H4 (cell line): ENCODE measurements at regions not wholly inside any gene's neighbourhood (a gene's known extent, or its start where the extent isn't known, plus 50 kb on each side); places are given as distances from the start of the nearest gene placed in this dataset.
"Not testable (repeated sequence)": the region's sequence is repeated elsewhere in the genome, so short reads cannot be mapped to it uniquely, and the experiment has no call there.

ENCODE experiments used
- DNase-seq: peaks from one replicate; pipeline ENCODE4 v3.0.0-alpha.2; 2015; ENCODE audit warnings: low spot score

DNA sequence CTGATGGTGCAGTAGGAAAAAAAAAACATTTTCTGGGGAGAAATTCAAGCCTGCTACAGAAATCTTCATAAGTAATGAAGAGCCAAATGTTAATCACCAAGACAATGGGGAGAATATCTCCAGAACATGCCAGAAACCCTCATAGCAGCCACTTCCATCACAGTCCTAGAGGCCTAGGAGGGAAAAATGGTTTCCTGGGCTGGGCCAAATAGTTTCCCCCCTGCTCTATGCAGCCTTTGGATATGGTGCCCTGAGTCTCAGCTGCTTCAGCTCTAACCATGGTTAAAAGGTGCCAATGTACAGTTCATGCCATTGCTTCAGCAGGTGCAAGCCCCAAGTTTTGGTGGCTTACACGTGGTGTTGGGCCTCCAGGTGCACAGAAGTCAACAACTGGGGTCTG is 113.1 kb downstream of the ZNF648 start:
- no peak for DNase-seq

DNA sequence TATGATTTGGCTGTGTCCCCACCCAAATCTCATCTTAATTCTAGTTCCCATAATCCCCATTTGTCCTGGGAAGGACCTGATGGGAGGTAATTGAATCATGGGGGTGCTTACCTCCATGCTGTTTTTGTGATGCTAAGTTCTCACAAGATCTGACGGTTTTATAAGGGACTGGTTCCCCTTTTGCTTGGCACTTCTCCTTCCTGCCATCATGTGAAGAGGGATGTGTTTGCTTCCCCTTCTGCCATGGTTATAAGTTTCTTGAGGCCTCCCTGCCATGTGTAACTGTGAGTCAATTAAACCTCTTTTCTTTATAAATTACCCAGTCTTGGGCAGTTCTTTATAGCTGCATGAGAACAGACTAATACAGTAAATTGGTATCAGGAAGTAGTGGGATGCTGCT is 114.1 kb downstream of the ZNF648 start:
- no peak for DNase-seq

DNA sequence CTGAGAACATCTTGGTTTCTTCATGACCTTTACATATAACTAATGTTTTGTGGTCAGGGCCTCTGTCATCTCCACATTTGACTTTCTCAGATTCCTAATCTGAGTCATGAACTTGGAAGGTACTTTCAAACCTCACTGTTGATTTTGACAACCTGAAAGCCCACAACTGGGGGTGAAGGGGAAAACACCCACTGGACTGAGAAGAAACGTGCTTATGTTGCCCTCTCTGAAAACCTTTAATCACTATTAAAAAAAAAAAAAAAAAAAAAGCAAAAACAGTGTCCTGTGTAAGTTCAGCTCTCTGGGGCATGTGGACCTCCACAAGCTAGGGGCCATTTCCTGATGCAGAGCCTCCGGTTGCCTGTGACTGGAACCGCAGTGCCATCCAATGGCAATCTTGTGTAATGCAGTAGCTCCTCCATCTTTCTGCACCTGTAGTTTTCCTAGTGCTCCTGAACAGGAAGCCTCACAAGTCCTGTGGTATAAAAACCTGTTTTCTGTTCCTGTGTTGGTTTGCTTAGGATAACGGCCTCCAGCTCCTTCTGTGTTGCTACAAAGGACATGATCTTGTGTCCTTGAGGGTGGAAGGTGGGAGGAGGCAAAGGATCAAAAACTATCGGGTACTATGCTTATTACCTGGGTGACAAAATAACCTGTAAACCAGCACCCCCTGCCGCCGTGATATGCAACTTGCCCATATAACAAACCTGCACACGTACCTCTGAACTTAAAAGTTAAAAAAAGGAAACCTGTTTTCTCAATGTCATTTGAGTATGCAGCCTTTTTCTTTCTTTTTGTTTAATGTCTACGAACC is 124.5 kb downstream of the ZNF648 start:
- peak; percentile 48 for DNase-seq

DNA sequence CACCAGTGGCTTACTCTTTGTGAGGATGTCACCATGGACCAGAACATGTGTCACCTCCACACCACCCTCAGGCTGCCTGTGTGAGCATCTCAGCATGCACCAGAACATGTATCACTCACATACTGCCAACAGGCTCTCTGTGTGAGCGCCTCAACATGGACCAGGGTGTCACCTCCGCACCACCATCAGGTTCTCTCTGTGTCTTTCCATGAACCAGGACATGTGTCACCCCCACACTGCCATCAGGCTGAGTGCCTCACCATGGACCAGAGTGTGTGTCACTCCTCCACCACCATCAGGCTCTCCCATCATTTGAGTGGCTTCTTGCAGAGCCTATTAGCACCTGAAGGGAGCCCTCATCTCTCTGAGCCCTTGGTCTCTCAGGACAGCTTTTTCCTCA is 125.2 kb downstream of the ZNF648 start:
- no peak for DNase-seq

DNA sequence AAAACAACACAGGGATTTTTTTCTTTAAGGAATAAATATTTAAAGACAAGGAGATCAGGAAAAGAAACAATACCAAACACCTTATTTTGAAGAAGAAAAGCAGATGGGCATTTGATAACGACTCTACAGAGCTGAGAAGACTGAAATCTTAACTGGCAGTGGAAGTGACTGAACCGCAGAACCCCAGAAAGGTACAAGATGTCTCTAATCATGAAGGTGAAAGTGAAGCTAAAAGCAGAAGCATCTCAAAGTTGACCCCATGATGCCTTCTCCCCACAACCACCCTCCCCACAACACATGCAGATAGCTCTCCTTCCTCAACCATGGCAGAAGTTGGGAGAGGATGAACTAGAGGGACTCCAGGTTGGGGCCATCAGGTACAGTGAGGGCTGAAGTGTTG is 129.6 kb downstream of the ZNF648 start:
- no peak for DNase-seq

DNA sequence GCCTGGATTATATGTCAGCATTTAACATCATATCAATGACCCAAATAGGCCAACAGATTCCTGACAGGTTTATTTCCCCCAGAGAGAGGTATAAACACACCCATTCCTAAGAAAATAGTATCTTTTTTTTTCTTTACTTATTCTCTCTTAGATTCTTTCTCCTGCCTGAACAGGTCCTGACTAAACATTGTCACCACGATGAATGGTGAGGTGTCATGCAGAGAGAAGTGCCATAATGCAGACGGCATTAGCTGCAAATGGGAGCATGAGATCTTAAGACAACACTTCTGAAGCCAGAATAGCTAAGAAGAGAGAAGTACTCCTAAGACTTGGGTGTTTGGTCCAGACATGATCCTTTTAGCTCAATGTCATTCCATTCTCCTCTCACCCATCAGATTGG is 131.3 kb downstream of the ZNF648 start:
- DNase-seq = no peak

DNA sequence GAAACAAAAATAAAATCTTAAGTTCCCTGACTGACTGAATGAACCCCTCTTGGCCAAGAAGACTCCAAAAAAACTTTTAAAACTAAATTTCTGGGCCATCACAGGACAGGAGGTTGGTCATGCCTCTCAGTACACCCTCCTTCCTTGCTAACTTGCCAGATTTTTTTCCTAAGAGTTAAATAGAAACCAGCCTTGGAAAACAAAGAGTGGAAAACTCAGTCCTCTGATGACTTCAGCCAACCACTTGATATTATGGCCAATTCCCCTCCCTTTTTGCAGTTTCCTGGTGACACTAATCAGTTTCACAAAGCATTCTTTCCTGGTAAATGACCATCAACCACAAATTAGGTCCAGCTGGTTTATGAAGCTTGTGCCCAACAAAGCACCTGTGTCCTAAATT is 134.8 kb downstream of the ZNF648 start:
- no peak for DNase-seq

DNA sequence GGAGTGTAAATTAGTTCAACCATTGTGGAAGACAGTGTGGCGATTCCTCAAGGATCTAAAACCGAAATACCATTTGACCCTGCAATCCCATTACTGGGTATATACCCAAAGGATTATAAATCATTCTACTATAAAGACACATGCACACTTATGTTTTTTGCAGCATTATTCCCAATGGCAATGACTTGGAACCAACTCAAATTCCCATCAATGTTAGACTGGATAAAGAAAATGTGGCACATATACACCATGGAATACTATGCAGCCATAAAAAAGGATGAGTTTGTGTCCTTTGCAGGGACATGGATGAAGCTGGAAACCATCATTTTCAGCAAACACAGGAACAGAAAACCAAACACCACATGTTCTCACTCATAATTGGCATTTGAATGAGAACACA is 137.5 kb downstream of the ZNF648 start:
- not testable (repeated sequence) for DNase-seq

DNA sequence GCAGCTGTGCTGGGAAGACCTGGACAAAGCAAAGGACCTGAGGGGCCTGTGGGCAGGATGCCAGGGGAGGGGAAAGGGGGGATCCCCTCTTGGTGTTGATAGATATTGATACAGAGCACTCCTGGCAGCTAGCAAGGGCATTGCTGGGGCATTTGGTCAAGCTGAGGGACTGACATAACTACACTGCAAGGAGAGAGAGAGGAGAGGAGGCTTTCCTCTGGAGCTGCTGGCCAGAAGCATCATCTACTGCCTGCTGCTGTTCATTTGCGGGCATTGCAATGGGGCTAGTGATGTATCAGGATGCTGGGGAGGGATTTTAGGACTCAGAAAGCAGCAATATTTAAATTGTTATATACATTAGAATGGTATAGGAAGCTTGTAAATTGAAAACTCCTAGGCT is 142.0 kb downstream of the ZNF648 start:
- no peak for DNase-seq

DNA sequence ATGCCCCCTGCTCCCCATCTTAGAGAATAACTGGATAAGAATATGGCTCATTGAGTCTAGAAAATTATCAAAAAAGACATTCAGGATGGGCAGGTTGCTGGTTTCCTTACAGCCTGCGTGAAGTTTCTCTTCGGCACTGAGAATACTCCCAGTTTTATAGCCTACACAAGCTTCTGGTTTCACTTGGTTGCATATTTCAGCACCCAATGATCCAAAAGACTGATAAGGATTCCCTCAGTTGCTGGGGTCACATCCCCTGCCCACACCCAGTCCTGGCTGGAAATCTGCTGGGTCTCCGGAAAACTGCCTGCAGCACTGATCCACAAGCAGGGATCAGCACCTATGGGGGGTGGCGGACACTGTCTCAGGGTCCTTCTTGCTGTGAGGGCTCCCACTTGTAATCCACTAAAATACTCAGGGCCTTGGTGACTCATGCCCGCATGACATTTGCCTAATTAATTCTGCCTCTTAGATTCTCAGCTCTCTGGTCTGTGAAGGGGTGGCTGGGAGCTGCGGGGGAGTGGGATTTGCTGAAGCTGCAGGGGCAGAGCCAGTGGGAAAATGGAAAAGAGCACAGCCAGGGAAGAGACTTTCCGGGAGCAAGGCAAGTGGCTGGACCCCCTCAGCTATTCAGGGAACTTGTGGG is 142.5 kb downstream of the ZNF648 start:
- no peak for DNase-seq

DNA sequence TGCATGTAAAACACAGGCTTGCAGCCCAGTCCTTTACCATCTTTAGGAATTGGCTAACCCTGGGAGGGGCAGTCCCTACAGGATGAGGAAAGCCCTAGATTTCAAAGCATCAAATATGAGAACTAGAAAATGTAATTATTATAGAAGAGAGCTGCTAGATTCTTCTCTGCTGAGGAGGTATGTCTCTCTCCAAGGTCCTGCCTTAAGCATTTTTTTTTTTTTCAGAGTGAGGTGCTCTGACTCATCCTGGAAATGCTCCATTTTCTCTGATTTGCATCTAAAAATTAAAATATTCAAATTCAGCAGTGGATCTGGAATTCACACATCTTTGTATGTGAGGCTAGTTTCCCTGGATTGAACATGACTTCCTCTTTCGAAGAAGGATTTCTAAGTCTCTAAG is 149.8 kb downstream of the ZNF648 start:
- DNase-seq = no peak

DNA sequence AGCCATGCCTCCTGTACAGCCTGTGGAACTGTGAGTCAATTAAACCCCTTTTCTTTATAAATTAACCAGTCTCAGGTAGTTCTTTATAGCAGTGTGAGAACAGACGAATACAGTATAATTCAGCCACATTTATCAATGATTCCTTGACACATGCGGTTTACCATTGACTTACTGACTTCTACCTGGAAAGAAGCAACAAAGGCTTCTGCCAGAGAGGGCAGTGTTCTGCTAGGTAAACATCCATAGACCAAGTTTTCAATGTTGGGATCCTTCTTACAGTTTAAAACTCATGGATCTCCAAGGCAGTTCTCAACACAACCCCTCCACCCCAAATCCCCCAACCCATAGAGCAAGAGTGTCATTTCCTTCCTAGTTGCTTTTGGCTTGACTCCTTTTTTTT is 150.6 kb downstream of the ZNF648 start:
- no peak for DNase-seq

DNA sequence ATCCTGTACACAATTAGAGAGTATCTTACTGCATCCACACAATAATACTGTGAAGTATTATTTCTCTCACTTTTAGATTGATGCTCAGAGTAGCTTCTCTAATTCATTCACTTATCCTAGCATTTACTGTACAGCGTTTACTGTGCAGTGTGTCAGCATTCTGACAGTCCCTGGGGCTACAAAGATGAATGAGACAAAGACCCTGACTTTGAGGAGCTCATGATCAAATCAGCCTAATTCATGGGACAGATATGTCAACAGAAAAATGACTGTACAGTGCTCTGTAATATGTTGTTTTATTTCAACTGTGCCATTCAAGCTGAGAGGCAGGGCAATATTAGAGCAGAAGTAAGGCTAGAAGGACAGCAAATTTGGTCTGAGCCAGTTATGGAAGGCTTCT is 152.5 kb downstream of the ZNF648 start:
- DNase-seq = no peak

DNA sequence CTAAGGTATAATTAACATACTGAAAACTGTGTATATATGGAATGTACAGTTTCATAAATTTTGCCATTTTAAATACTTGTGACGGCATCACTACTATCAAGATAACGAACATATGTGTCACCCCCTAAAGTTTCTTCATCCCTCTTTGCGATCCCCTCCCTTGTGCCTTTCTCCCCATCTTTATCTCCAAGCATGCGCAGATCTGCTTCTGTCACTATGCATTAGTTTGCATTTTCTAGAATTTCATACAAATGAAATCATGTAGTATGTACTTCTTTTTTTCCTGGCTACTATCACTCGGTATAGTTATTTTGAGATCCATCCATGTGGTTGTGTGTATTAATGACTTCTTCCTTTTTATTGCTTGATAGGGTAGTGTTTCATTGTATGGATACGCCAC is 154.9 kb downstream of the ZNF648 start:
- no peak for DNase-seq

DNA sequence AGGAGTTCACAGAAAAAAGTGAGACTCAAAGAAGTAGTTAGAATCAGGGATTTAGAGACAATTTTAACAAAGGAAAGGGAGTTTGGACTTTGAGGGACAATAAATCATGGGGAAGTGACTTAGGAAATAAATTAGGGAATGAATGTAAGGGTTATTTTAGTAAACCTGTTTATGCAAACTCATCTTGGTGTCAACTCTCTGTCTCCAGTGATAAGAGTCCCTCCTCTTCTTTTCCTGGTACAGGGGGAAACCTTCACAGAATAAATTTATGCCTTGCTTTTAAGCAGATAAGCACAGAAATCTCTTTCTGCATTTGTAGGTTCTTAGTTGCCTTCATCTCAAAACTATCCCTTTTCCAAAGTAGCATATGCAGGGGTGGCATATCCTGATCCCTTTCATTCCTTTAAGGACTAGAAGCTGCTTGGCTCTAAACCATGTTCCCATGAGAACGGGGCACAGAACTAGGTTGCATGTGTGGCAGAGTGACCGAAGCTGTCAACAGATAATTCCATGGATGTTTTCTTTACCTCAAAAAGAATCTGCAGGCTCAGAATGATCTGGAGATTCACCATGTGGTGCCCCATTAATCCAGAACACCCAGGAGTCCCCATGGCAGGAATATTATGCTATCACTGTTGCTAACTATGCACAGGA is 155.4 kb downstream of the ZNF648 start:
- DNase-seq = no peak

DNA sequence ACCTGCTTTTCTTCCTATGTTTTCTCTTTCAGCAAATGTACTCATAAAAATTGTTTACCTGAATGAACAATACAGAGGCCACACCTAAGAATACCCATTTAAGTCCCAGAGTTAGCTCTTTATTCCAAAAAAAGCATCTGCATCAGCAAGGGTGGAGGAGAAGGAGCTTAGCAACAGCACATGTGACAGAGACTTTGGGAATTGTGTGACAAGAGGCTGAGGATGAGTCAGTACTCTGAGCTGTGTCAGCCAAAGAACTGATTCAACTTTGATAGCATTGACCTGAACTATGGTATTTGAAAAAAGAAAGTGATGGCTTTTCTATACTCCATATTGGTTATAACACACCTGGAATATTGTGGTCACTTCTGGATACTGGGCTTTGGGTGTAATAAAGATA is 162.7 kb downstream of the ZNF648 start:
- DNase-seq = no peak

DNA sequence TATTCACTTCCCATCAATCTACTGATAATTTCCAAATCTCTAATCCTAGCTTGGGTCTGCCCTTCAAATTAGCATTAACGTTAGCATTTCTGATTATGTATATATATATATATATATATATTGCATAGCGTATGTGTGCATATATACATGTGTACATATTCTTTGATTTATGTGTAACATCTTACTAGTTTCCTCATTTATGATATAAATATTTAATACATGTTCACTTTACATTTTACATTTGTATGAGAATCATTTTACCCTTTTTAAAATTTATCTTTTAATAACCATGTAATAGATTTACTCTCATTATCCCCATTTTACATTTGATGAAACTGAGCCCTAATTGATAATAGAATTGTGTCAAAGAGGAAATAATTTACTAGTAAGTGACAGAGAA is 164.7 kb downstream of the ZNF648 start:
- DNase-seq = no peak

DNA sequence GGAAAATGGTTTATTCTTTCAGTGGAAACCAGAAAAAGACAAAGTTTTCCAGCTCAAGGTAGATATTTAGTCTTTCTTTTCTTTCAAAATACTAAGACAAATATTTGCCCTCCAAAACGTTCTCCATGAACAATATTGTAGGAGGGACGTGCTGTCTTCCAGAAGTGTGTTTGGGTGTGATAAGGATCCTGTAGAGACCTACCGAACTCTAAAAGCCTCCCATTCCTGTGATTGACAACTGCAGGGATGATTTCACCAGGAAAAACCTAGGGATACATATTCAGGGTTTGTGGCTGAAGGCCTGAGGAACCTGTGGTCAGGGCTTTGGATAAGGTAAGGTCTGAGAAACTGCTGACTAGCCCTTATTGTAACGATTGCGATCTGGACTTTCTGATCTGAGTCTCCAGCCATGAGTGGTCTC is 167.1 kb downstream of the ZNF648 start:
- DNase-seq = no peak

DNA sequence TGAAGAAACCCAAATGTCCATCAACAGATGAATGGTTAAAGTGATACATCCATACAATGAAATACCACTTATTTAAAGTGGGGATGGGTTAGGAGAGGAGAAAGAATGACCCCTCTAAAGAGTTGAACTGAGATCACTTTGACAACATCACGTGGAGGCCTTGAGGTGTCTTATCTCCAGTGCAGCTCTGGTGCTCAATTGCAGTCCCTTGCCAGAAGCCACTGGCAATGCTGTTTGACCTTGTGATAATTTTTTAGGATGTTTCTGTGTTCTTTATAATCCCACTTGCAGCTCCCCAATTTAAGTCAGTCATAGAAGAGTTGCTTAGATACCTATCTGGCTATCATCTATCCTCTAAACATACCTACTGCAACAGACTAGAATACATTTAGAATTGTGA is 167.6 kb downstream of the ZNF648 start:
- DNase-seq = no peak

DNA sequence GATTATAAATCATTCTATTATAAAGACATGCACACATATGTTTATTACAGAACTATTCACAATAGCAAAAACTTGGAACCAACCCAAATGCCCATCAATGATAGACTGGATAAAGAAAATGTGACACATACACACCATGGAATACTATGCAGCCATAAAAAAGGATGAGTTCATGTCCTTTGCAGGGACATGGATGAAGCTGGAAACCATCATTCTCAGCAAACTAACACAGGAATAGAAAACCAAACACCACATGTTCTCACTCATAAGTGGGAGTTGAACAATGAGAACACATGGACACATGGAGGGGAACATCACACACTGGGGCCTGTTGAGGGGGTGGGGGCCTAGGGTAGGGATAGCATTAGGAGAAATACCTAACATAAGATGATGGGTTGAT is 168.4 kb downstream of the ZNF648 start:
- not testable (repeated sequence) for DNase-seq

DNA sequence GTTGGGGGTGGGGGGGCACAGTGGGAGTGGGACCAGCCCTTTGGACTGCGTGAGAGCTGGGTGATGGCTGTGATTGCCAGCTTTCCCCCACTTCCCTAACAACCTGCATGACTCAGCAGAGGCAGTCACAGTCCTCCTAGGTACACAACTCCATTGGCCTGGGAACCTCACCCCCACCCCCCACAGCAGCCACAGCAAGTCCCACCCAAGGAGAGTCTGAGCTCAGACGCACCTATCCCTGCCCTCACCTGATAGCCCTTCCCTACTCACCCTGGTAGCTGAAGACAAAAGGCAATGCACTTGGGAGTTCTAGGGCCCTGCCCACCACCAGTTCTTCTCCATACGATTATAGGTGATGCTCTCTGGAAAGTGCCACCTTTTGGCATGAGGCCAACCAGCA is 188.9 kb downstream of the ZNF648 start:
- no peak for DNase-seq

DNA sequence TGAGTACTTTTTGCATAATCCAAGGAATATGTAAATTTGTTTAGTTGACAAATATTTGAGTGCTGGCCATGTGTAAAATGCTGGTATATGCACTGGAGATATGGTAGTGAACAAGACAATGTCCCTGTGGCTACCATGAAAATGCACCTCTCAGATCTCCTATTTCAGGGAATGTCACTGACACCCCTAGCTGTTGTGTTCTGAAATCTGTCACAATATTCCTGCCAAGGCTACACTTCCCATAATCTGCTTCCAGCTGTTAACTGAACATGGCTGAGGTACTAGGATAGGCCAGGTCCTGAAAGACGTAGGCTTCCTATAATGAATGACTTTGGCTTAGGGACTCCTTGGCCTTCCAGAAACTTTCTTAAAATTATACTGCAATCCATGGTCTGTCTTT is 197.8 kb downstream of the ZNF648 start:
- no peak for DNase-seq

DNA sequence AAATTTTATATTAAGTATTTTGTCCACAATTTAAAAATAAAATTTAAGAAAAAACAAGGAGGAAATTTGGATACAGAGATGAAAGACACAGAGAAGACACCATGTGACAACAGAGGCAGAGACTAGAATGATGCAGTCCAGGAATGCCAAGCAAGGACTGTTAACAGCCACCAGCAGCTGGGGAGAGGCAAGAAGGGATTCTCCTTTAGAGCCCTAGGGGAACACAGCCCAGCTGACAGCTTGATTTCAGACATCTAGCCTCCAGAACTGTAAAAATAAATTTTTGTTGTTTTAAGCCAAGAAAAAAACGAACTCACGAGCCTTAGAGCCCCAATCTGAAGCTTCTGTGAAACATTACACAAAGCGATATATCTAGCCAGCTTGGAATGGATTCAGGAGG is 198.5 kb downstream of the ZNF648 start:
- no peak for DNase-seq
